D721Med (cell line): ENCODE measurements at regions not wholly inside any gene's neighbourhood (a gene's known extent, or its start where the extent isn't known, plus 50 kb on each side); places are given as distances from the start of the nearest gene placed in this dataset.

Experiments
- DNase-seq: peaks from one replicate; pipeline ENCODE4 v3.0.0; 2011; ENCODE audit warnings: low spot score; ENCODE audit not compliant: insufficient read length
- FAIRE-seq: peaks from 2 replicates; lab custom pipeline; 2011; peaks lifted over from hg19 to GRCh38; lab: Jason Lieb, UNC
- CTCF ChIP-seq: IDR thresholded peaks from 2 replicates; pipeline ENCODE4 v1.5.1; 2012; ENCODE audit warnings: mild to moderate bottlenecking, control low read depth; ENCODE audit not compliant: insufficient read depth; ENCODE audit errors: missing control alignments

GRCh38 chr17:77386502-77387192, 245.9 kb downstream of the SEC14L1 start:
- FAIRE-seq (no peak), DNase-seq (no peak)
- no peak for TF ChIP-seq CTCF

- DNase-seq (no peak), FAIRE-seq (no peak)
- no peak for TF ChIP-seq CTCF
Observed at GRCh38 chr17:77387891-77388290, 247.1 kb downstream of the SEC14L1 start.

- DNase-seq, result no peak
- TF ChIP-seq CTCF, result no peak
- no peak for FAIRE-seq
Observed at GRCh38 chr17:77388384-77389306, 247.9 kb downstream of the SEC14L1 start.

- no peak for FAIRE-seq
- DNase-seq, result no peak
- no peak for TF ChIP-seq CTCF
Observed at GRCh38 chr17:77390870-77391269, 250.1 kb downstream of the SEC14L1 start.

DNA sequence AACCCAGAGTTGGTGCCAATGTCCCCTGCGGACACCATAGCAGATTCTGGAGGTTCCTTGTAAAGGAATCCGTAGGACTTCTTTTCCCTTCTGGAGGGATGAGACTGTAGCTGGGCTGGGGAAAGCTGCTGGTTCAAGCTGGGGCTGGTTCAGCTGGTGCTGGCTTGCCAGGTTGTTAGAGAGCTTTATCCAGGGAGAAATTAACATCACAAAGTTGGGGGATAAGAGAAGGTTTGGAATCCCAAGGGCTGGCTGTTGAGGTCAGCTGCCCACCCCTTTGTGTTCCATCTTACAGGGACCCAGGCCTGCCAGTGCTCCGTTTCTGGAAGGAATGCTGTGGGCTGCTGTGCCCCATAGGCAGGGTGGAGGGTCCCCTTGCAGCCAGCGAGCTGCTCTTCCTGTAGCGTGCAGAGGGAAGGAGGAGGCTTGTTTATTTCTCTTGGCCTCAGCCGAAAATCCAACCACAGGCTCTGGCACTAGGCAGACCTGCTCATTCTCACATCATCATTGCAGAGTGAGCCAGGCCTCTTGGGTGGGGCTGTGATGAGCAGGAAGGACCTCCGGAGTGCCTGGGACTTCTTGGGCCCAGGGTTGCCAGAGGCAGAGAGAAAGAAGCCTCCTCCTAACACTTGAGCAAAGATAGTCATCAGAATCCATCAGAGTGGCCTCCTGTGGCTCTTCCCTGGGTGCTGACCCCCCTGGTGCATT, 251.1 kb downstream of the SEC14L1 start:
- no peak for FAIRE-seq
- TF ChIP-seq CTCF, result no peak
- no peak for DNase-seq

- no peak for FAIRE-seq
- TF ChIP-seq CTCF, result no peak
- DNase-seq, result no peak
Observed at GRCh38 chr17:77392376-77393273, 251.9 kb downstream of the SEC14L1 start.
